SK-N-MC (cell line): ENCODE measurements at regions not wholly inside any gene's neighbourhood (a gene's known extent, or its start where the extent isn't known, plus 50 kb on each side); places are given as distances from the start of the nearest gene placed in this dataset.

Experiments used
- EZH2 ChIP-seq: fragments of 200-600 bp; sonication (generic); IDR thresholded peaks from one replicate; pipeline ENCODE4 v1.6.1; 2017; ENCODE audit warnings: antibody characterized with exemption
- FOXP2 ChIP-seq: optimal IDR thresholded peaks from 2 replicates; pipeline ENCODE3; 2011; ENCODE audit warnings: mild to moderate bottlenecking, moderate library complexity; ENCODE audit not compliant: insufficient read depth; ENCODE audit errors: extremely low read length, control extremely low read depth
- POLR2AphosphoS5 ChIP-seq: IDR thresholded peaks from 2 replicates; pipeline ENCODE4 v1.6.1; 2012; ENCODE audit warnings: mild to moderate bottlenecking, low read depth, low read length, borderline replicate concordance

DNA sequence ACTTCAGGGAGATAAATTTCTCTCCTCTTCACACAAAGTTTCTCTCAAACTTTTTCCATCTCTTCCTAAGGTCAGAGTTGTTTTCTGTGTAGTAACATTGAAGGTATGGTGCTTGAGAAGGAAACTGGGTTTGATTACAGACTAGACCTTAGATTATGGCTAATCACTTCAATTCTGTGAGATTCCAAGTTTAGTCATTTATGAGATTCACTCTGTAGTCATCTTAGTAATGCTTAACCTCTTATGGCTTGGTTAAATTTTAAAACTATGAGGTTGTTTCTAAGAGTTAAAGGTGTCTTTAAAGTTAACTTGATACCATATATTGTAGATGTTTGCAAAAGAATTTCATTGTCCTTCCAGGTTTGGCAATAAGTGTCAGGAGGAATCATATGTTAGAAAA, 1092.2 kb downstream of the KCNT2 start:
- no peak for TF ChIP-seq POLR2AphosphoS5
- no peak for TF ChIP-seq EZH2
- TF ChIP-seq FOXP2: no peak
